Activated naive CD8-positive, alpha-beta T cell treated with anti-CD3 and anti-CD28 coated beads, Interleukin-2, amount 50 U/mL, for 24 hours (primary cell): ENCODE measurements at regions not wholly inside any gene's neighbourhood (a gene's known extent, or its start where the extent isn't known, plus 50 kb on each side); places are given as distances from the start of the nearest gene placed in this dataset.

Source experiments
- ATAC-seq: fragments of 150-1000 bp; cut with Tn5 transposase; one replicate; pipeline ENCODE4 v1.10.0; 2021
- DNase-seq: peaks from one replicate; pipeline ENCODE4 v3.0.0; 2021
- H3K27ac Mint-ChIP-seq: one replicate; pipeline ENCODE4 v1.8.0; 2021; ENCODE audit warnings: mild to moderate bottlenecking, mixed read lengths
- H3K27me3 Mint-ChIP-seq: one replicate; pipeline ENCODE4 v1.8.0; 2021; ENCODE audit warnings: mixed read lengths
- H3K36me3 Mint-ChIP-seq: one replicate; pipeline ENCODE4 v1.8.0; 2021; ENCODE audit warnings: low read depth, mixed read lengths
- H3K4me1 Mint-ChIP-seq: one replicate; pipeline ENCODE4 v1.8.0; 2021; ENCODE audit warnings: mixed read lengths
- H3K4me3 Mint-ChIP-seq: one replicate; pipeline ENCODE4 v1.8.0; 2021; ENCODE audit warnings: mild to moderate bottlenecking, moderate library complexity, mixed read lengths
- H3K9me3 Mint-ChIP-seq: one replicate; pipeline ENCODE4 v1.8.0; 2021; ENCODE audit warnings: mixed read lengths

GRCh38 chr13:107854880-107855279 is 360.5 kb downstream of the LIG4 start:
- ATAC-seq (no peak), DNase-seq (no peak)
- Mint-ChIP-seq H3K9me3 (peaks cover 5% of the 10 kb centered on the region), H3K4me1 (no peaks in the 10 kb centered on the region), H3K27ac (no peak overlapping the region), H3K27me3 (no peaks in the 10 kb centered on the region), H3K4me3 (no peak overlapping the region), H3K36me3 (no peaks in the 10 kb centered on the region)

DNA sequence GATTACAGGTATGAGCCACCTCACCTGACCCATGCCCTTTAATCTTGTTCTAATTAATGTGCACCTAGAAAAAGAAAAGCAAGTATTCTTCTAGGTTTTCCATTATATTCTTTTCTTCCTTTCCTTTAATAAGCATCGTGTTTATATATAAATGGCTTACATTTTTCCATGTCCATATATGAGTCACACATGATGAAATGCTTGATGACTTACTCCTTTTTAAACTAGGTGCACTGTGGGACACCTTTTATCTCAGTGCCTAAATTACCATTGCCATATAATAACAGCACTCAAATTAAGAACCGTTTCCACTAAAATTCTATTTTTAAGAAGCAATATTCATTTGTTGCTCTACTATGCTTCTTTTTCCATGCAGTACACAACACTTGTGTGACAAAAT is 363.3 kb downstream of the LIG4 start:
- Mint-ChIP-seq H3K4me1 (no peaks in the 10 kb centered on the region), H3K36me3 (no peaks in the 10 kb centered on the region), H3K27ac (no peak overlapping the region), H3K9me3 (no peaks in the 10 kb centered on the region), H3K27me3 (no peaks in the 10 kb centered on the region), H3K4me3 (no peak overlapping the region)
- DNase-seq = no peak
- ATAC-seq = no peak

GRCh38 chr13:107851670-107852069 is 363.7 kb downstream of the LIG4 start:
- no peaks in the 10 kb centered on the region for H3K4me1 Mint-ChIP-seq
- H3K9me3 Mint-ChIP-seq = no peaks in the 10 kb centered on the region
- no peak overlapping the region for H3K27ac Mint-ChIP-seq
- no peak overlapping the region for H3K4me3 Mint-ChIP-seq
- no peak for DNase-seq
- no peaks in the 10 kb centered on the region for H3K27me3 Mint-ChIP-seq
- no peaks in the 10 kb centered on the region for H3K36me3 Mint-ChIP-seq
- ATAC-seq = no peak

DNA sequence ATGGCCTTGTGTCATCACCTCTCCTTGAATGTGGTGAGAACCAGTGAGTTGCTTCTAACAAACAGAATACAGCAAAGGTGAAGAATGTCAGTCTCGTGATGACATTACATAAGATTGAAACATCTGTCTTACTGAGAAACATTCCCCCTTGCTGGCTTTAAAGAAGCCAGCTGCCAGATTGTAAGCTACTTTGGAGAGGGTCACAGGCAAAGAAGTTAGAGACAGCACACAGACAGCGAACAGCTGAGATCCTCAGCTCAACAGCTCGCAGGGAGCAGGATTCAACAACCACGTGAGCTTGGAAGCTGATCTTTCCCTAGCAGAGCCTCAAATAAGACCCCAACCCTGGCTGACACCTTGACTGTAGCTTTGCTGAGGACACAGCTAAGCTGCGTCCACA is 367.9 kb downstream of the LIG4 start:
- no peaks in the 10 kb centered on the region for H3K9me3 Mint-ChIP-seq
- ATAC-seq = no peak
- H3K4me3 Mint-ChIP-seq = no peak overlapping the region
- H3K27me3 Mint-ChIP-seq = no peaks in the 10 kb centered on the region
- H3K36me3 Mint-ChIP-seq = no peaks in the 10 kb centered on the region
- H3K27ac Mint-ChIP-seq = no peak overlapping the region
- DNase-seq = no peak
- H3K4me1 Mint-ChIP-seq = no peaks in the 10 kb centered on the region

DNA sequence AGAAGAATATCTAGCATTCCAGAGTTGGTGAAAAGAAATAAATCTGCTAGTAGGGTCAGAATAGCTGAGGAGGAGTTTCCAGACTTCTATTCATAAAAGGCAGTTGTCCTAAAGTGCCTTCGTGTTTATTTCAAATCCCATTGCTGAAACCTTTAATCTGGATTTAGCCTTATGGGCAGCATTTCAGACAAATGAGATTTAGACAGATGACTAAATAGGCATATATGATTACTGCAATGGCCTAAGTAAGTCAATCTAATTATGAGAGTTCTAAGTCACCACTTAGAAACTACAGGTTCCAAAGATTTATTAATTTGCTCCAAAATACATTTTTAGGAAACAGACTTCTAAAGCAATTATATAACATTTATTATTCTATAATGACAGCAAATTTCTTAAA is 368.7 kb downstream of the LIG4 start:
- no peaks in the 10 kb centered on the region for H3K27me3 Mint-ChIP-seq
- no peak overlapping the region for H3K27ac Mint-ChIP-seq
- no peak for DNase-seq
- no peaks in the 10 kb centered on the region for H3K4me1 Mint-ChIP-seq
- no peak for ATAC-seq
- no peaks in the 10 kb centered on the region for H3K9me3 Mint-ChIP-seq
- H3K4me3 Mint-ChIP-seq = no peak overlapping the region
- H3K36me3 Mint-ChIP-seq = no peaks in the 10 kb centered on the region

DNA sequence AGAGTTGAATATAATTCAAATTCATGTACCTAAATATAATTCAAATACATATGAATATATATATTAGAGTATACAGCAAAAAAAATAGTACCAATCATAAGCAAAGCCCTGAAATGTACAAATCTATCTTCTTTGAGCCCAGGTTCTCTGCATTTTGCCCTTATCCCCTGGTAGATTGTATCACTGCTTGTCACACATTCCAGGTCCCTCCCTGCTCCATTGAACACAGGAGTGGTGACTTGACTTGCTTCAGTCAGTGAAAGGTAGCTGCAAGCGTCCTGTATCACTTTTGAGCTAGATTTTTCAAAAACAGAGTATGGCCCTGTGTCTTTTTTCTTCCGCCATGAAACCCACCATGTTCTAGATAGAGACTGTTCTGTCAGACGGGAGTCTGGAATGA is 369.4 kb downstream of the LIG4 start:
- Mint-ChIP-seq H3K4me1 (no peaks in the 10 kb centered on the region), H3K27ac (no peak overlapping the region), H3K36me3 (no peaks in the 10 kb centered on the region), H3K27me3 (no peaks in the 10 kb centered on the region), H3K4me3 (no peak overlapping the region), H3K9me3 (no peaks in the 10 kb centered on the region)
- DNase-seq = no peak
- no peak for ATAC-seq

- H3K4me1 Mint-ChIP-seq = no peaks in the 10 kb centered on the region
- no peaks in the 10 kb centered on the region for H3K36me3 Mint-ChIP-seq
- H3K9me3 Mint-ChIP-seq = no peaks in the 10 kb centered on the region
Observed at GRCh38 chr13:107843681-107844080, 371.7 kb downstream of the LIG4 start.

DNA sequence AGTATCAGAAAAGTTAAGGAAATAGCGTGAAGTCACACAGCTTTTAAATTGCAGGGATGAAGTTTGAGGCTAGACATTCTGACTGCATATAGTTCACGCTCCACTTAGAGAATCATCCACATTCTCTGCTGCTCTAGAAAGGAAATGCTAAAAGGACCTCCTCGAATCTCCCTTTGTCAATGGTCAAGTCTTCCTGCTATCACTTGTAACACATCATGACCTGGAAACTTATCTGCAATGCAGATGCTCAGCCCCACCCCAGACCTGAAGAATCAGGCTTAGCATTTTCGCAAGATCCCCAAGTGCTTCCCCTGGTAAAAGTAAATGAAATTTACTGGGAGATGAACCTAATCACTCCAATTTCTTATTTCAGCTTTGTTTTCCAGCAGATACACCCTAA is 372.1 kb downstream of the LIG4 start:
- no peak overlapping the region for H3K4me3 Mint-ChIP-seq
- ATAC-seq (no peak), DNase-seq (no peak)
- no peak overlapping the region for H3K27ac Mint-ChIP-seq
- H3K36me3 Mint-ChIP-seq = no peaks in the 10 kb centered on the region
- H3K9me3 Mint-ChIP-seq = no peaks in the 10 kb centered on the region
- no peaks in the 10 kb centered on the region for H3K4me1 Mint-ChIP-seq
- no peaks in the 10 kb centered on the region for H3K27me3 Mint-ChIP-seq

More at GRCh38 chr13:107843681-107844080, 371.7 kb downstream of the LIG4 start:
- H3K4me3 Mint-ChIP-seq = no peak overlapping the region
- DNase-seq (no peak), ATAC-seq (no peak)
- H3K27me3 Mint-ChIP-seq = no peaks in the 10 kb centered on the region
- no peak overlapping the region for H3K27ac Mint-ChIP-seq

GRCh38 chr13:107842562-107843180 is 372.7 kb downstream of the LIG4 start:
- DNase-seq (no peak), ATAC-seq (no peak)
- Mint-ChIP-seq H3K9me3 (no peaks in the 10 kb centered on the region), H3K36me3 (no peaks in the 10 kb centered on the region), H3K27ac (no peak overlapping the region), H3K4me1 (no peaks in the 10 kb centered on the region), H3K27me3 (no peaks in the 10 kb centered on the region), H3K4me3 (no peak overlapping the region)

DNA sequence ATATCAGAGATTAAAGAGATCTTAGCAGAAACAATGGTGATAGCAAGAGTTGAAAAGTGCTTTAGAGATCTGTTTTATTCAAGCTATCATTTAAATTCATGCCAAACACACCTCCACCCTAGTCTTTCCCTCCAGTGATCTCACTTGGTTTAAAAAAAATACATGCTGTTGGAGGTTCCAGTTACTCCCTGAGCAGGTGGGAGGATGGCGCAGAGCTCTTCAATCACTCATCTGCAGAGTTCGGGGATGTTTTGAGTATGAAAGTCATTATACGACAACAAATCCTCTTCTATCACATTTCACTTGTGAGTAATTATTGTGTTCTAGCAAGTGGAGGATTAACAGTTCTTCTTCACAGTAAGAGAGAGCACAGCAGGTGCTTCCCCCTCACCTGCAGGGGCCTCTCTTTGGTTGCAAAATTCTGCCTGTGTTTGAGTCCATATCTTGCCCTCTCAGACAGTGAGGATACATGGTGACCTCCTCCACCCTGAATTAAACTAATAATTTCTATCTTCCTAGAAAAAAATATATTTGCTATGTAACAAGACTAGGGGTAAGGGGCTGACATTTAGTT is 376.7 kb downstream of the LIG4 start:
- Mint-ChIP-seq H3K4me1 (no peaks in the 10 kb centered on the region), H3K27ac (no peak overlapping the region), H3K9me3 (no peaks in the 10 kb centered on the region), H3K27me3 (no peaks in the 10 kb centered on the region), H3K4me3 (no peak overlapping the region), H3K36me3 (no peaks in the 10 kb centered on the region)
- DNase-seq (no peak), ATAC-seq (no peak)

DNA sequence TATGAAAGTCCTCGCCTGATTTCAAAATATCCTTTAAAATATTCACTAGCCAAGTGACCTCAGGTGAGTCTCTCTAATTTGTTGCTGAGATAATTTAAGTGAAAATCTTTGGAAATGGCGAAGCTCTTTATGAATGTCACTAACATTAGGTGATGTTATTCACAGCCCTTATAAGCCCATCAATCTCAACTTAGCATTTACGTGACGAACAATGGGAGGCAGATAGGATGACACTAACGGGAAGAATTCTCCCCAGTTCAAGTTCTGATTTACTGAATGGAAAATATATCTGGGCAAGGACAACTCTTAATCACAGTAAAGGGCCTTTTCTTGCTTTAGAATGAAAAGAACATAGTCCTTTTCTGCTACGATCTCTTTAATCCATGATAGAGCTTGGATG is 378.7 kb downstream of the LIG4 start:
- Mint-ChIP-seq H3K9me3 (no peaks in the 10 kb centered on the region), H3K4me1 (no peaks in the 10 kb centered on the region), H3K27me3 (no peaks in the 10 kb centered on the region), H3K4me3 (no peak overlapping the region), H3K27ac (no peak overlapping the region), H3K36me3 (no peaks in the 10 kb centered on the region)
- no peak for ATAC-seq
- DNase-seq = no peak

DNA sequence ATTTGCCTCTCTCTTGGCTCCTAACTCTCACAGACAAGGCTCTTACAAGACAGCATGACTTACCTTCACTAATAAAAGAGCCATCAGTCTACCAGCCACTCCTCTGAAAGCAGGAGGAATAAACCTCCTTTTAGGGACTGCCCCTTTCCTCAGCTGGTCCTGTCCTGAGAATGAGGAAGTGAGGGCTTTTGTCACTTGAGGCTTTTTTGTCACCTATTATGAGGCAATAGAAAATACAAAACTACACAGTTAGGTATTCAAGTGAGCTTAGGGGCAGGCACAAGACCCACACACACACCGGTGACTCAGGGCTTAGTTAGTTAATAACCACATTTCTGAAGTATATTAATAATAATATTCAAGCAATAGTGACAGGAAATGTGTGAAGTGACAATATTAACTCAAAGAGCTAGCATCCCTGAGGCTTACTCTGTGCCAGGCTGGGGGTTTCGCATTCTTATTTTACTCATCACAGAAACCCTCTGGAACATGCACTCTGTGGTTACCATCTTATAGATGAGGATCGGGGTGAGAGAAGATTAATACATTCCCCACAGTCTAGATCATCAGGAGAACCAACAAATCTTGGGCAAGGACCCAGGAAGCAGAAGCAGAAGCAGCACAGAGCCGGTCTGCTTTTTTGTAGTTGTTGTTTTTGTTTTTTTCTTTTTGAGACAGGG is 379.9 kb downstream of the LIG4 start:
- no peak for DNase-seq
- Mint-ChIP-seq H3K27me3 (no peaks in the 10 kb centered on the region), H3K27ac (no peak overlapping the region), H3K9me3 (no peaks in the 10 kb centered on the region), H3K4me3 (no peak overlapping the region), H3K4me1 (no peaks in the 10 kb centered on the region), H3K36me3 (no peaks in the 10 kb centered on the region)
- ATAC-seq = no peak

GRCh38 chr13:107834717-107835116 is 380.6 kb downstream of the LIG4 start:
- H3K9me3 Mint-ChIP-seq = no peaks in the 10 kb centered on the region
- H3K27me3 Mint-ChIP-seq = no peaks in the 10 kb centered on the region
- no peaks in the 10 kb centered on the region for H3K4me1 Mint-ChIP-seq
- no peaks in the 10 kb centered on the region for H3K36me3 Mint-ChIP-seq
- no peak for ATAC-seq
- no peak overlapping the region for H3K4me3 Mint-ChIP-seq
- no peak for DNase-seq
- H3K27ac Mint-ChIP-seq = no peak overlapping the region

- Mint-ChIP-seq H3K27me3 (no peaks in the 10 kb centered on the region), H3K27ac (no peak overlapping the region), H3K4me3 (no peak overlapping the region), H3K4me1 (no peaks in the 10 kb centered on the region), H3K9me3 (no peaks in the 10 kb centered on the region), H3K36me3 (no peaks in the 10 kb centered on the region)
- DNase-seq (no peak), ATAC-seq (no peak)
Observed at GRCh38 chr13:107834281-107834680, 381.1 kb downstream of the LIG4 start.

DNA sequence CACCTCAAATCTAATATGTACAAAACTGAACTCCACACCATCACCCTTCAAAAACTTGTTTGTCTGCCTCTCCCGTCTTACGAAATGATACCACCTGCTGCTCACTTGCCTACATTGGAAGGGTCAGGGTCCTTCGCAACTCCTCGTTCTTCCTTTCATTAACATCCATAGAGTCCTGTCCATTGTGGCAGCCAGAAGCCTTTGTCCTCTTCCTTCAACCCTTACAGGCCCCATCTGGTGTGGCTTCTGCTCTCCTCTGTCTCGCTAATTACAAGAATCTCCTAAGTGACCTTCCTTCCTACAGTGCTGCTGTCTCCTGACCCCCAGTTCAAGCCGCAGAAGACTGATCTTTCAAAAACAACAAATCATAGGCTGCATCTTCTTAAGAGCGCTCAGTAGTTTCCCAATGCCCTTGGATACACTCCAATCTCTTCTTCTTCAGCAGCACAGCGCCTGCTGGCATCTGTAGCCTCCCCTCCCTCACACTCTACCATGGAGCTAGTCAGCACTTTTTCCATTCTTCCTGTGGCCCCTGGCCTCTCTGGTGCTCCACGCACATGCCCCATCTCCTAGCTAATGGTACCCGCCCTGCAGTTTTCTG is 382.7 kb downstream of the LIG4 start:
- Mint-ChIP-seq H3K27ac (no peak overlapping the region), H3K36me3 (no peaks in the 10 kb centered on the region), H3K27me3 (no peaks in the 10 kb centered on the region), H3K9me3 (no peaks in the 10 kb centered on the region), H3K4me3 (no peak overlapping the region), H3K4me1 (no peaks in the 10 kb centered on the region)
- DNase-seq (no peak), ATAC-seq (no peak)
